ENCODE measurements at regions not wholly inside any gene's neighbourhood (a gene's known extent, or its start where the extent isn't known, plus 50 kb on each side); places are given as distances from the start of the nearest gene placed in this dataset.

DNA sequence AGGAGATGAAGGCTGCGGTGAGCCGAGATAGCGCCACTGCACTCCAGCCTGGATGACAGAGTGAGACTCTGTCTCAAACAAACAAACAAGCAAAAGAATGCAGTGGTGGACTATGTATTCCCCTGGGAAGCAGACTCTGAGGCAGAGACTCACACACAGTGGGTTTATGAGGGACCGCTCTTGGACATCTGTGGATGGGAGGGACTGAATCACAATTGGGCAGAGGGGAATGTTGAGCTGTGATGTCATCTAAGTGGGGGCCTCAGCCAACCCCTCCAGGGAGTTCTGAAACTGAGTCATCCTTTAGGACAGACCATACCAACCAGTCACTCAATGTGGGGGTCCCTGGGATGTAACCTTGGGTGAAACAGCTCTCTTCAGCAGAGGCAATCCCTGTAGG lies 151.0 kb downstream of the SUDS3 start:
- Histone ChIP-seq H3K9ac (ENCODE audit: insufficient read depth, low read depth, low read length) (no peak overlapping the region), H3K79me2 (ENCODE audit: insufficient read depth, low read length) (no peaks in the 10 kb centered on the region), H3K4me3 (replicated peaks in 1 of 3; ENCODE audit: insufficient read depth in 1 of 3, low read depth in 2 of 3, low read length in 3 of 3) (no peak overlapping the region), H3K9me3 (ENCODE audit: low read length) (no peaks in the 10 kb centered on the region), H3K36me3 (replicated peaks in 1 of 2; ENCODE audit: control insufficient read depth in 1 of 2, insufficient read depth in 2 of 2, low read length in 2 of 2) (no peaks in the 10 kb centered on the region), H3K27me3 (ENCODE audit: control insufficient read depth in 1 of 2, insufficient read depth in 2 of 2, low read length in 2 of 2) (no peaks in the 10 kb centered on the region; a peak in 2 of 5 replicates), H3K27ac (ENCODE audit: extremely low read length, insufficient read depth, low read length) (no peak overlapping the region), H2AFZ (ENCODE audit: low read length) (no peak overlapping the region), H3K4me1 (ENCODE audit: insufficient read depth, low read length) (no peaks in the 10 kb centered on the region), H4K20me1 (ENCODE audit: insufficient read depth, low read length) (no peaks in the 10 kb centered on the region), H3K4me2 (ENCODE audit: low read depth, low read length) (no peak overlapping the region)
- 60% methylated on average over 4 of the region's 4 CpGs for WGBS (ENCODE audit: low lambda C conversion rate)
- no peak for FAIRE-seq
- in situ Hi-C loops (cut with HindIII; ENCODE audit: extremely low pct_ligation_motif_present, low pct_unique_long_range_greater_than_20kb) (no loop called here), intact Hi-C loops (cut with micrococcal nuclease; ENCODE audit: unreplicated experiment) (no loop called here)
- BruUV-seq (replicated peaks): no TSS peak
- ChIA-PET CTCF (ENCODE audit: low intra/inter-chr PET ratio, low total read pairs) (no interaction called here), POLR2A (no interaction called here)
- ATAC-seq: no peak
- DNase-seq (ENCODE audit: low spot score): no peak
- TF ChIP-seq GTF2F1 (IDR thresholded peaks at IDR 0.05; ENCODE audit: low read length) (no peak), FOSL1 (CRISPR knock-in tag; IDR thresholded peaks at IDR 0.05; ENCODE audit: borderline replicate concordance) (no peak), ZNF292 (CRISPR knock-in tag; IDR thresholded peaks at IDR 0.05; ENCODE audit: borderline replicate concordance, low read depth) (no peak), PCBP1 (IDR thresholded peaks at IDR 0.05; ENCODE audit: borderline replicate concordance, low read depth, low read length) (no peak), MAF1 (CRISPR knock-in tag; IDR thresholded peaks at IDR 0.05; ENCODE audit: borderline replicate concordance) (no peak), EP300 (IDR thresholded peaks at IDR 0.05; ENCODE audit: low read depth in 2 of 2, low read length in 2 of 2) (no peak), EP300 (CRISPR knock-in tag; IDR thresholded peaks at IDR 0.05; ENCODE audit: borderline replicate concordance) (no peak), RXRB (CRISPR knock-in tag; IDR thresholded peaks at IDR 0.05; ENCODE audit: borderline replicate concordance) (no peak), SAP130 (CRISPR knock-in tag; IDR thresholded peaks at IDR 0.05; ENCODE audit: low read depth) (no peak)
- TF ChIP-seq, protein P1, sequence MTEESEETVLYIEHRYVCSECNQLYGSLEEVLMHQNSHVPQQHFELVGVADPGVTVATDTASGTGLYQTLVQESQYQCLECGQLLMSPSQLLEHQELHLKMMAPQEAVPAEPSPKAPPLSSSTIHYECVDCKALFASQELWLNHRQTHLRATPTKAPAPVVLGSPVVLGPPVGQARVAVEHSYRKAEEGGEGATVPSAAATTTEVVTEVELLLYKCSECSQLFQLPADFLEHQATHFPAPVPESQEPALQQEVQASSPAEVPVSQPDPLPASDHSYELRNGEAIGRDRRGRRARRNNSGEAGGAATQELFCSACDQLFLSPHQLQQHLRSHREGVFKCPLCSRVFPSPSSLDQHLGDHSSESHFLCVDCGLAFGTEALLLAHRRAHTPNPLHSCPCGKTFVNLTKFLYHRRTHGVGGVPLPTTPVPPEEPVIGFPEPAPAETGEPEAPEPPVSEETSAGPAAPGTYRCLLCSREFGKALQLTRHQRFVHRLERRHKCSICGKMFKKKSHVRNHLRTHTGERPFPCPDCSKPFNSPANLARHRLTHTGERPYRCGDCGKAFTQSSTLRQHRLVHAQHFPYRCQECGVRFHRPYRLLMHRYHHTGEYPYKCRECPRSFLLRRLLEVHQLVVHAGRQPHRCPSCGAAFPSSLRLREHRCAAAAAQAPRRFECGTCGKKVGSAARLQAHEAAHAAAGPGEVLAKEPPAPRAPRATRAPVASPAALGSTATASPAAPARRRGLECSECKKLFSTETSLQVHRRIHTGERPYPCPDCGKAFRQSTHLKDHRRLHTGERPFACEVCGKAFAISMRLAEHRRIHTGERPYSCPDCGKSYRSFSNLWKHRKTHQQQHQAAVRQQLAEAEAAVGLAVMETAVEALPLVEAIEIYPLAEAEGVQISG (CRISPR knock-in tag; IDR thresholded peaks at IDR 0.05): no peak
- TF ChIP-seq, protein P2, sequence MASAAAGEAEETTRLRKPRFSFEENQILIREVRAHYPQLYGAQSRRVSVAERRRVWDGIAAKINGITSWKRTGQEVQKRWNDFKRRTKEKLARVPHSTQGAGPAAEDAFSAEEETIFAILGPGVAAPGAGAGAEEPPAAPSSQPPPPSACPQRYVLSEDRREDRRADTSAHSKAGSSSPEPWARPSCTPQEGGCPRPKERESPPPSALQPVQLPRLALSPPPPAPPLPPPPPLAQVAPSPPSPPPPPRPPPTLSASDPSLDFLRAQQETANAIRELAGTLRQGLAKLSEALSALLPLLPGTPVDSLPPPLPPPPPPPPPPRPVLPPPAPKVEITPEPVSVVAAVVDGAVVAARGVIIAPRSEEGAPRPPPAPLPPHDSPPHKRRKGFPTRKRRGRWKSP (CRISPR knock-in tag; IDR thresholded peaks at IDR 0.05): no peak
- TF ChIP-seq, protein P3, sequence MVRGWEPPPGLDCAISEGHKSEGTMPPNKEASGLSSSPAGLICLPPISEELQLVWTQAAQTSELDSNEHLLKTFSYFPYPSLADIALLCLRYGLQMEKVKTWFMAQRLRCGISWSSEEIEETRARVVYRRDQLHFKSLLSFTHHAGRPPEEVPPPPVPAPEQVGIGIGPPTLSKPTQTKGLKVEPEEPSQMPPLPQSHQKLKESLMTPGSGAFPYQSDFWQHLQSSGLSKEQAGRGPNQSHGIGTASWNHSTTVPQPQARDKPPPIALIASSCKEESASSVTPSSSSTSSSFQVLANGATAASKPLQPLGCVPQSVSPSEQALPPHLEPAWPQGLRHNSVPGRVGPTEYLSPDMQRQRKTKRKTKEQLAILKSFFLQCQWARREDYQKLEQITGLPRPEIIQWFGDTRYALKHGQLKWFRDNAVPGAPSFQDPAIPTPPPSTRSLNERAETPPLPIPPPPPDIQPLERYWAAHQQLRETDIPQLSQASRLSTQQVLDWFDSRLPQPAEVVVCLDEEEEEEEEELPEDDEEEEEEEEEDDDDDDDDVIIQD (CRISPR knock-in tag; IDR thresholded peaks at IDR 0.05; ENCODE audit: low read depth): no peak
- TF ChIP-seq, protein P4, sequence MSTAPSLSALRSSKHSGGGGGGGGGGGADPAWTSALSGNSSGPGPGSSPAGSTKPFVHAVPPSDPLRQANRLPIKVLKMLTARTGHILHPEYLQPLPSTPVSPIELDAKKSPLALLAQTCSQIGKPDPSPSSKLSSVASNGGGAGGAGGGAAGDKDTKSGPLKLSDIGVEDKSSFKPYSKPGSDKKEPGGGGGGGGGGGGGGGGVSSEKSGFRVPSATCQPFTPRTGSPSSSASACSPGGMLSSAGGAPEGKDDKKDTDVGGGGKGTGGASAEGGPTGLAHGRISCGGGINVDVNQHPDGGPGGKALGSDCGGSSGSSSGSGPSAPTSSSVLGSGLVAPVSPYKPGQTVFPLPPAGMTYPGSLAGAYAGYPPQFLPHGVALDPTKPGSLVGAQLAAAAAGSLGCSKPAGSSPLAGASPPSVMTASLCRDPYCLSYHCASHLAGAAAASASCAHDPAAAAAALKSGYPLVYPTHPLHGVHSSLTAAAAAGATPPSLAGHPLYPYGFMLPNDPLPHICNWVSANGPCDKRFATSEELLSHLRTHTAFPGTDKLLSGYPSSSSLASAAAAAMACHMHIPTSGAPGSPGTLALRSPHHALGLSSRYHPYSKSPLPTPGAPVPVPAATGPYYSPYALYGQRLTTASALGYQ (CRISPR knock-in tag; IDR thresholded peaks at IDR 0.05): no peak
- TF ChIP-seq, protein P5, sequence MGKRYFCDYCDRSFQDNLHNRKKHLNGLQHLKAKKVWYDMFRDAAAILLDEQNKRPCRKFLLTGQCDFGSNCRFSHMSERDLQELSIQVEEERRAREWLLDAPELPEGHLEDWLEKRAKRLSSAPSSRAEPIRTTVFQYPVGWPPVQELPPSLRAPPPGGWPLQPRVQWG (CRISPR knock-in tag; IDR thresholded peaks at IDR 0.05; ENCODE audit: borderline replicate concordance, low read depth): no peak
